DND-41 (cell line): ENCODE measurements at regions not wholly inside any gene's neighbourhood (a gene's known extent, or its start where the extent isn't known, plus 50 kb on each side); places are given as distances from the start of the nearest gene placed in this dataset.

Source experiments
- EZH2 ChIP-seq: IDR thresholded peaks from 3 replicates; pipeline ENCODE4 v1.6.1; 2012; ENCODE audit warnings: borderline replicate concordance, low read depth, mild to moderate bottlenecking, moderate library complexity, low read length, inconsistent platforms; ENCODE audit not compliant: severe bottlenecking
- TF ChIP-seq, protein P1 (sequence below): IDR thresholded peaks from 2 replicates; pipeline ENCODE4 v1.5.1; 2012; ENCODE audit warnings: borderline replicate concordance, low read length, moderate library complexity, mild to moderate bottlenecking; ENCODE audit not compliant: poor library complexity, severe bottlenecking; ENCODE audit errors: extremely low read depth

DNA sequence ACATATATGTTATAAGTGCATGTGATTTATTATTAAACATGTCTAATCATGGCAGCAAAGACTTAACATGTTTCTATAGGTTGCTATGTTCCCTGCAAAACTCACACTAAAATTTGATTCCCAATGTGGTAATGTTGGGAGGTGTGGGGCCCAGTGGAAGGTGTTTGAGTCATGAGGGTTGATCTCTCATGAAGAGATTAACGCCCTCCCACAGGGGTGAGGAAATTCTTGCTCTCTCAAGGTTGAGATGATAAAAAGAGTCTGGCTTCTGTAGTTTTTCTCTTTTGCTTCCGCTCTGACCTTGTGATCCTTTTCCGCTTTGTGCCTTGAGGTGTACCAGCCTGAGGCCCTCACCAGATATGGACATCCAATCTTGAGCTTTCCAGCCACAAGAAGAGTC lies 737.5 kb upstream of the SLITRK5 start:
- no peak for TF ChIP-seq EZH2
- TF ChIP-seq, protein P1, sequence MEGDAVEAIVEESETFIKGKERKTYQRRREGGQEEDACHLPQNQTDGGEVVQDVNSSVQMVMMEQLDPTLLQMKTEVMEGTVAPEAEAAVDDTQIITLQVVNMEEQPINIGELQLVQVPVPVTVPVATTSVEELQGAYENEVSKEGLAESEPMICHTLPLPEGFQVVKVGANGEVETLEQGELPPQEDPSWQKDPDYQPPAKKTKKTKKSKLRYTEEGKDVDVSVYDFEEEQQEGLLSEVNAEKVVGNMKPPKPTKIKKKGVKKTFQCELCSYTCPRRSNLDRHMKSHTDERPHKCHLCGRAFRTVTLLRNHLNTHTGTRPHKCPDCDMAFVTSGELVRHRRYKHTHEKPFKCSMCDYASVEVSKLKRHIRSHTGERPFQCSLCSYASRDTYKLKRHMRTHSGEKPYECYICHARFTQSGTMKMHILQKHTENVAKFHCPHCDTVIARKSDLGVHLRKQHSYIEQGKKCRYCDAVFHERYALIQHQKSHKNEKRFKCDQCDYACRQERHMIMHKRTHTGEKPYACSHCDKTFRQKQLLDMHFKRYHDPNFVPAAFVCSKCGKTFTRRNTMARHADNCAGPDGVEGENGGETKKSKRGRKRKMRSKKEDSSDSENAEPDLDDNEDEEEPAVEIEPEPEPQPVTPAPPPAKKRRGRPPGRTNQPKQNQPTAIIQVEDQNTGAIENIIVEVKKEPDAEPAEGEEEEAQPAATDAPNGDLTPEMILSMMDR = no peak
